ENCODE measurements at regions not wholly inside any gene's neighbourhood (a gene's known extent, or its start where the extent isn't known, plus 50 kb on each side); places are given as distances from the start of the nearest gene placed in this dataset.

DNA sequence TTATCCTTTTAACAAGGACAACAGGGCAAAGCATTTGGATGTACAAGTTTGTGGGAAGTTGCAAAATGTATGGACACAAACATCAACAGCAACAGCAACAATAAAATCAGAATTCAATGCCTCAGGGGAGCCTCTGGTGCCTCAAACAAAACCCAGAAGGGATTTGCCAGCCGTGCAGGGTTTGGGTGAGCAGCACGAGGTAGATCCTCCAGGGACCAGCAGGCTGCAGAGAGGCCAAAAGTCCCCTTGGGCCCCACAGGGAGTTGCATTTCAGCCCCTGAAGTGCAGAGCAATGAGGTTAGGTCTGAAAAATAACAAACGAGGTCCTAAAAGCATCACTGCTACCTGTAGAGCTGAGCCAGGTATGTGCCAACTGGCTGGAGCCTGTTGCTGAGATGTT, 51.7 kb upstream of the CPXM2 start:
- Mint-ChIP-seq H3K27me3 (ENCODE audit: unreplicated experiment) (peaks cover 36% of the 10 kb centered on the region), H3K27ac (ENCODE audit: unreplicated experiment) (no peak overlapping the region), H3K9me3 (ENCODE audit: low read depth, unreplicated experiment) (no peaks in the 10 kb centered on the region), H3K36me3 (ENCODE audit: insufficient read depth, unreplicated experiment) (no peaks in the 10 kb centered on the region), H3K4me1 (ENCODE audit: low read depth, unreplicated experiment) (no peaks in the 10 kb centered on the region), H3K4me3 (ENCODE audit: low read depth, unreplicated experiment) (no peak overlapping the region)
- TF ChIP-seq, protein P1, sequence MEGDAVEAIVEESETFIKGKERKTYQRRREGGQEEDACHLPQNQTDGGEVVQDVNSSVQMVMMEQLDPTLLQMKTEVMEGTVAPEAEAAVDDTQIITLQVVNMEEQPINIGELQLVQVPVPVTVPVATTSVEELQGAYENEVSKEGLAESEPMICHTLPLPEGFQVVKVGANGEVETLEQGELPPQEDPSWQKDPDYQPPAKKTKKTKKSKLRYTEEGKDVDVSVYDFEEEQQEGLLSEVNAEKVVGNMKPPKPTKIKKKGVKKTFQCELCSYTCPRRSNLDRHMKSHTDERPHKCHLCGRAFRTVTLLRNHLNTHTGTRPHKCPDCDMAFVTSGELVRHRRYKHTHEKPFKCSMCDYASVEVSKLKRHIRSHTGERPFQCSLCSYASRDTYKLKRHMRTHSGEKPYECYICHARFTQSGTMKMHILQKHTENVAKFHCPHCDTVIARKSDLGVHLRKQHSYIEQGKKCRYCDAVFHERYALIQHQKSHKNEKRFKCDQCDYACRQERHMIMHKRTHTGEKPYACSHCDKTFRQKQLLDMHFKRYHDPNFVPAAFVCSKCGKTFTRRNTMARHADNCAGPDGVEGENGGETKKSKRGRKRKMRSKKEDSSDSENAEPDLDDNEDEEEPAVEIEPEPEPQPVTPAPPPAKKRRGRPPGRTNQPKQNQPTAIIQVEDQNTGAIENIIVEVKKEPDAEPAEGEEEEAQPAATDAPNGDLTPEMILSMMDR (IDR thresholded peaks at IDR 0.05; ENCODE audit: unreplicated experiment): no peak
- intact Hi-C loops (cut with micrococcal nuclease; ENCODE audit: unreplicated experiment): no loop called here
- BruUV-seq (replicated peaks): no TSS peak
- no peak for DNase-seq
- CTCF ChIA-PET: no interaction called here

DNA sequence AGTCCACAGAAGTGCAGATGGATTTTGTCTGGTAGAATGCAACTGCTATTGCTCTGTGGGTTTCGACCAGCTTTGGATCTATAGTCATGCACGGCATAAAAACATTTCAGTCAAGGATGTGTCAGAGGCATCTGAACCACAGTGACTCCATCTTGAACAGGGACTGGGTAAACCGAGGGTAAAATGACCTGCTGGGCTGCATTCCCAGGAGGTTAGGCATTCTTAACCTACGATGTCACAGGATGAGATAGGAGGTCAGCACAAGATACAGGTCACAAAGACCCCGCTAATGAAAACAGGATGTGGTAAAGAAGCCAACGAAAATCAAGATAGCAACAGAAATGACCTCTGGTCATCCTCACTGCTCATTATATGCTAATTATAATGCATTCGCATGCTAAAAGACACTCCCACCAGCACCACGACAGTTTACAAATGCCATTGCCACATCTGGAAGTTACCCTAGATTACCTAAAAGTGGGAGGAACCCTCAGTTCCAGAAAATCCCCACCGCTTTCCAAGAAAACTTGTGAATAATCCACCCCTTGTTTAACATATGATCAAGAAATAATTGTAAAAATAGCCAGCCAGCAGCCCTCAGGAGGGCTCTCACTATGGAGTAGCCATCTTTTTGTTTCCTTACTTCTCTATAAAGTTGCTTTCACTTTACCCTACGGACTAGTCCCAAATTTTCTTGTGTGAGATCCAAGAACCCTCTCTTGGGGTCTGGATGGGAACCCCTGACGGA, 50.7 kb upstream of the CPXM2 start:
- TF ChIP-seq, protein P1 (IDR thresholded peaks at IDR 0.05; ENCODE audit: unreplicated experiment): no peak
- H3K36me3 Mint-ChIP-seq (ENCODE audit: insufficient read depth, unreplicated experiment): no peaks in the 10 kb centered on the region
- BruUV-seq (replicated peaks): no TSS peak
- H3K9me3 Mint-ChIP-seq (ENCODE audit: low read depth, unreplicated experiment): no peaks in the 10 kb centered on the region
- DNase-seq: no peak
- intact Hi-C loops (cut with micrococcal nuclease; ENCODE audit: unreplicated experiment): no loop called here
- H3K27me3 Mint-ChIP-seq (ENCODE audit: unreplicated experiment): peaks cover 33% of the 10 kb centered on the region
- H3K4me1 Mint-ChIP-seq (ENCODE audit: low read depth, unreplicated experiment): no peaks in the 10 kb centered on the region
- CTCF ChIA-PET: no interaction called here
- no peak overlapping the region for H3K27ac Mint-ChIP-seq (ENCODE audit: unreplicated experiment)
- H3K4me3 Mint-ChIP-seq (ENCODE audit: low read depth, unreplicated experiment): no peak overlapping the region
